ENCODE measurements at regions not wholly inside any gene's neighbourhood (a gene's known extent, or its start where the extent isn't known, plus 50 kb on each side); places are given as distances from the start of the nearest gene placed in this dataset.
"Not testable (repeated sequence)": the region's sequence is repeated elsewhere in the genome, so short reads cannot be mapped to it uniquely, and the experiment has no call there.

GRCh38 chr2:139685090-139685983, 905.1 kb upstream of the NXPH2 start:
- Histone ChIP-seq H3K36me3 (no peaks in the 10 kb centered on the region), H3K4me3 (no peak overlapping the region), H3K27ac (no peak overlapping the region), H3K4me1 (no peaks in the 10 kb centered on the region), H3K27me3 (no peaks in the 10 kb centered on the region), H3K9me3 (no peaks in the 10 kb centered on the region)
- ATAC-seq (ENCODE audit: low FRiP score in 2 of 2) (no peak), DNase-seq (no peak)
- WGBS, 2 donors = 69 to 77% methylated on average over 5 of the region's 5 CpGs
- TF ChIP-seq CTCF (IDR thresholded peaks at IDR 0.05) (no peak), EP300 (IDR thresholded peaks at IDR 0.05) (no peak), POLR2A (IDR thresholded peaks at IDR 0.05) (no peak), POLR2AphosphoS5 (IDR thresholded peaks at IDR 0.05) (no peak)

GRCh38 chr2:139684286-139684860, 904.2 kb upstream of the NXPH2 start:
- DNase-seq = no peak
- no peak overlapping the region for H3K4me3 ChIP-seq
- 63 to 70% methylated on average over 5 of the region's 5 CpGs for WGBS, 2 donors
- no peak for ATAC-seq (ENCODE audit: low FRiP score in 2 of 2)
- H3K4me1 ChIP-seq = no peaks in the 10 kb centered on the region
- no peaks in the 10 kb centered on the region for H3K27me3 ChIP-seq
- H3K27ac ChIP-seq = no peak overlapping the region
- TF ChIP-seq CTCF (IDR thresholded peaks at IDR 0.05) (no peak), POLR2AphosphoS5 (IDR thresholded peaks at IDR 0.05) (no peak), EP300 (IDR thresholded peaks at IDR 0.05) (no peak), POLR2A (IDR thresholded peaks at IDR 0.05) (no peak)
- H3K36me3 ChIP-seq = no peaks in the 10 kb centered on the region
- H3K9me3 ChIP-seq = no peaks in the 10 kb centered on the region

- Histone ChIP-seq H3K4me3 (no peak overlapping the region), H3K4me1 (no peaks in the 10 kb centered on the region), H3K9me3 (no peaks in the 10 kb centered on the region), H3K27ac (no peak overlapping the region), H3K27me3 (no peaks in the 10 kb centered on the region), H3K36me3 (no peaks in the 10 kb centered on the region)
- no peak for TF ChIP-seq CTCF (IDR thresholded peaks at IDR 0.05)
- no peak for TF ChIP-seq EP300 (IDR thresholded peaks at IDR 0.05)
- no peak for TF ChIP-seq POLR2AphosphoS5 (IDR thresholded peaks at IDR 0.05)
- no peak for TF ChIP-seq POLR2A (IDR thresholded peaks at IDR 0.05)
- DNase-seq = no peak
- ATAC-seq (ENCODE audit: low FRiP score in 2 of 2) = no peak
Observed at GRCh38 chr2:139674577-139674976, 894.4 kb upstream of the NXPH2 start.

GRCh38 chr2:139673447-139673846, 893.3 kb upstream of the NXPH2 start:
- H3K4me3 ChIP-seq; H3K4me1 ChIP-seq; DNase-seq; H3K36me3 ChIP-seq; H3K27ac ChIP-seq; H3K27me3 ChIP-seq; H3K9me3 ChIP-seq; ATAC-seq (ENCODE audit: low FRiP score in 2 of 2): not testable (repeated sequence)
- WGBS, 2 donors = 65 to 69% methylated on average over 4 of the region's 4 CpGs

- Histone ChIP-seq H3K9me3 (no peaks in the 10 kb centered on the region), H3K36me3 (no peaks in the 10 kb centered on the region), H3K27me3 (no peaks in the 10 kb centered on the region), H3K4me1 (no peaks in the 10 kb centered on the region), H3K4me3 (no peak overlapping the region), H3K27ac (no peak overlapping the region)
- no peak for ATAC-seq (ENCODE audit: low FRiP score in 2 of 2)
- WGBS, 2 donors = 69 to 84% methylated on average over 2 of the region's 2 CpGs
- no peak for DNase-seq
- TF ChIP-seq CTCF (IDR thresholded peaks at IDR 0.05) = no peak
- no peak for TF ChIP-seq POLR2A (IDR thresholded peaks at IDR 0.05)
- TF ChIP-seq POLR2AphosphoS5 (IDR thresholded peaks at IDR 0.05) = no peak
- TF ChIP-seq EP300 (IDR thresholded peaks at IDR 0.05) = no peak
Observed at GRCh38 chr2:139669675-139670074, 889.5 kb upstream of the NXPH2 start.

Data from upper lobe of left lung (tissue), 6 donors.